Activated CD4-positive, alpha-beta T cell treated with anti-CD3 and anti-CD28 coated beads for 24 hours (primary cell): ENCODE measurements at regions not wholly inside any gene's neighbourhood (a gene's known extent, or its start where the extent isn't known, plus 50 kb on each side); places are given as distances from the start of the nearest gene placed in this dataset.

ENCODE experiments used
- DNase-seq, 2 donors: peaks; one replicate each; pipeline ENCODE4 v3.0.0-alpha.2; 2020; ENCODE audit warnings: low read depth in 2 of 2

GRCh38 chr16:64240586-64240985, 881.3 kb downstream of the CDH11 start:
- no peak for DNase-seq

- DNase-seq: no peak
Observed at GRCh38 chr16:64238571-64238970, 883.3 kb downstream of the CDH11 start.

- DNase-seq: no peak
Observed at GRCh38 chr16:64236316-64236715, 885.5 kb downstream of the CDH11 start.

GRCh38 chr16:64234200-64234599, 887.7 kb downstream of the CDH11 start:
- DNase-seq: no peak

- no peak for DNase-seq
Observed at GRCh38 chr16:64225696-64226095, 896.2 kb downstream of the CDH11 start.

GRCh38 chr16:64225036-64225435, 896.8 kb downstream of the CDH11 start:
- DNase-seq: no peak

- no peak for DNase-seq
Observed at GRCh38 chr16:64217789-64218535, 903.9 kb downstream of the CDH11 start.

GRCh38 chr16:64215730-64216129, 906.1 kb downstream of the CDH11 start:
- no peak for DNase-seq

GRCh38 chr16:64211331-64211730, 910.5 kb downstream of the CDH11 start:
- DNase-seq: no peak

GRCh38 chr16:64206862-64207261, 915.0 kb downstream of the CDH11 start:
- DNase-seq: no peak

GRCh38 chr16:64203126-64203525, 918.7 kb downstream of the CDH11 start:
- no peak for DNase-seq

- DNase-seq: no peak
Observed at GRCh38 chr16:64202571-64202970, 919.3 kb downstream of the CDH11 start.

GRCh38 chr16:64196444-64196843, 925.4 kb downstream of the CDH11 start:
- no peak for DNase-seq

GRCh38 chr16:64185954-64186353, 935.9 kb downstream of the CDH11 start:
- DNase-seq: no peak

GRCh38 chr16:64184156-64184555, 937.7 kb downstream of the CDH11 start:
- DNase-seq: no peak

- DNase-seq: no peak
Observed at GRCh38 chr16:64182985-64183384, 938.9 kb downstream of the CDH11 start.

GRCh38 chr16:64181271-64181925, 940.5 kb downstream of the CDH11 start:
- DNase-seq: no peak

GRCh38 chr16:64180136-64180900, 941.5 kb downstream of the CDH11 start:
- DNase-seq: no peak

GRCh38 chr16:64174327-64174726, 947.5 kb downstream of the CDH11 start:
- no peak for DNase-seq

GRCh38 chr16:64172652-64173051, 949.2 kb downstream of the CDH11 start:
- DNase-seq: no peak

GRCh38 chr16:64172226-64172625, 949.6 kb downstream of the CDH11 start:
- DNase-seq: no peak

- DNase-seq: no peak
Observed at GRCh38 chr16:64171632-64172031, 950.2 kb downstream of the CDH11 start.

- no peak for DNase-seq
Observed at GRCh38 chr16:64168371-64168770, 953.5 kb downstream of the CDH11 start.
